ENCODE measurements at regions not wholly inside any gene's neighbourhood (a gene's known extent, or its start where the extent isn't known, plus 50 kb on each side); places are given as distances from the start of the nearest gene placed in this dataset.

DNA sequence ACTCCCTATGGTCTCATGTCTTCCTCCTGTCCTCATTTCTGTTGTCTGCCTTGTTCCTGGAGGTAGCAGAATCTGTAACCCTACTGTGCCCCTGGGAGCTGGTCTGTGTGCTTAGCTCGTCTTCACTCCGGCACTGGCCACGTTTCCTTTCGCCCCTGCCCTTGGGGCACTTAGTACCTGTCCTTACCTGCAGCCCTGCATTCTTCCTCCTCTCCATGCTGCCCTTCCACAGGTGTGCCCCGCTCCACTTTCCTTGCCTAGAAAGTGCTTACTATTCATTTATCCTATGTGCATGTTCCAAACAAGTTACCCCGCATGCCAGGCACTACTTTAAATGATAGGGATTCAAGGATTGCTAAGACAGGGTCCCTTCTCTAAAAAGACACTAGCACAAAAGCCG lies 199.9 kb upstream of the ZMIZ1 start:
- TF ChIP-seq, protein P1, sequence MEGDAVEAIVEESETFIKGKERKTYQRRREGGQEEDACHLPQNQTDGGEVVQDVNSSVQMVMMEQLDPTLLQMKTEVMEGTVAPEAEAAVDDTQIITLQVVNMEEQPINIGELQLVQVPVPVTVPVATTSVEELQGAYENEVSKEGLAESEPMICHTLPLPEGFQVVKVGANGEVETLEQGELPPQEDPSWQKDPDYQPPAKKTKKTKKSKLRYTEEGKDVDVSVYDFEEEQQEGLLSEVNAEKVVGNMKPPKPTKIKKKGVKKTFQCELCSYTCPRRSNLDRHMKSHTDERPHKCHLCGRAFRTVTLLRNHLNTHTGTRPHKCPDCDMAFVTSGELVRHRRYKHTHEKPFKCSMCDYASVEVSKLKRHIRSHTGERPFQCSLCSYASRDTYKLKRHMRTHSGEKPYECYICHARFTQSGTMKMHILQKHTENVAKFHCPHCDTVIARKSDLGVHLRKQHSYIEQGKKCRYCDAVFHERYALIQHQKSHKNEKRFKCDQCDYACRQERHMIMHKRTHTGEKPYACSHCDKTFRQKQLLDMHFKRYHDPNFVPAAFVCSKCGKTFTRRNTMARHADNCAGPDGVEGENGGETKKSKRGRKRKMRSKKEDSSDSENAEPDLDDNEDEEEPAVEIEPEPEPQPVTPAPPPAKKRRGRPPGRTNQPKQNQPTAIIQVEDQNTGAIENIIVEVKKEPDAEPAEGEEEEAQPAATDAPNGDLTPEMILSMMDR (IDR thresholded peaks at IDR 0.05) = no peak
- TF ChIP-seq EP300 (IDR thresholded peaks at IDR 0.05) (no peak), POLR2A (IDR thresholded peaks at IDR 0.05) (no peak)
